Naive thymus-derived CD8-positive, alpha-beta T cell (primary cell): ENCODE measurements at regions not wholly inside any gene's neighbourhood (a gene's known extent, or its start where the extent isn't known, plus 50 kb on each side); places are given as distances from the start of the nearest gene placed in this dataset.

Source experiments
- ATAC-seq, 2 donors: fragments of 150-1000 bp; cut with Tn5 transposase in 1 of 2; sonication (Bioruptor Pico), chemical (Tn5 transposase) in 1 of 2; 1 replicate in 1 of 2; 2 replicates in 1 of 2; pipeline ENCODE4 v1.10.0; 2021; ENCODE audit warnings: mild to moderate bottlenecking in 2 of 2, moderate library complexity in 2 of 2
- POLR2A ChIA-PET: fragments of 350-600 bp; sonication (Branson Sonifier 250); formaldehyde crosslinking; loops from one replicate; lab custom pipeline; 2021; ENCODE audit warnings: antibody characterized with exemption; lab: Charles Lee
- DNase-seq, 10 donors: peaks; one replicate each; pipeline versions ENCODE4 v3.0.0 to v3.0.0-alpha.2; 2020 to 2022
- H3K27ac Mint-ChIP-seq, 10 donors: one replicate each; pipeline ENCODE4 v1.8.0; 2020 to 2022; ENCODE audit warnings: mild to moderate bottlenecking in 10 of 10, mixed read lengths in 10 of 10, moderate library complexity in 4 of 10, inconsistent platforms in 1 of 10
- H3K27me3 Mint-ChIP-seq, 5 donors: one replicate each; pipeline ENCODE4 v1.8.0; 2021 to 2022; ENCODE audit warnings: mixed read lengths in 5 of 5
- H3K36me3 Mint-ChIP-seq, 3 donors: one replicate each; pipeline ENCODE4 v1.8.0; 2020 to 2022; ENCODE audit warnings: mixed read lengths in 3 of 3, mild to moderate bottlenecking in 2 of 3, inconsistent platforms in 1 of 3
- H3K4me1 Mint-ChIP-seq, 4 donors: one replicate each; pipeline ENCODE4 v1.8.0; 2021 to 2022; ENCODE audit warnings: mixed read lengths in 4 of 4
- H3K4me3 Mint-ChIP-seq, 10 donors: one replicate each; pipeline ENCODE4 v1.8.0; 2020 to 2022; ENCODE audit warnings: mild to moderate bottlenecking in 10 of 10, mixed read lengths in 10 of 10, moderate library complexity in 6 of 10, inconsistent platforms in 1 of 10
- H3K9me3 Mint-ChIP-seq, 9 donors: one replicate each; pipeline ENCODE4 v1.8.0; 2020 to 2022; ENCODE audit warnings: mixed read lengths in 9 of 9, mild to moderate bottlenecking in 3 of 9, inconsistent platforms in 1 of 9, moderate library complexity in 1 of 9

GRCh38 chr4:171759274-171759673 is 53.9 kb upstream of the GALNTL6 start:
- Mint-ChIP-seq H3K9me3 (peaks cover 3 to 24% (median 8%) of the 10 kb centered on the region in 9 donors), H3K4me3 (no peak overlapping the region), H3K36me3 (no peaks in the 10 kb centered on the region), H3K4me1 (no peaks in the 10 kb centered on the region), H3K27me3 (no peaks in the 10 kb centered on the region), H3K27ac (no peak overlapping the region)
- DNase-seq (no peak), ATAC-seq (no peak)
- POLR2A ChIA-PET = no interaction called here

- Mint-ChIP-seq H3K4me1 (no peaks in the 10 kb centered on the region), H3K27ac (no peak overlapping the region), H3K9me3 (peaks cover 0 to 12% (median 4%) of the 10 kb centered on the region in 9 donors), H3K36me3 (no peaks in the 10 kb centered on the region), H3K4me3 (no peak overlapping the region), H3K27me3 (no peaks in the 10 kb centered on the region)
- POLR2A ChIA-PET = no interaction called here
- DNase-seq (no peak), ATAC-seq (no peak)
Measured at GRCh38 chr4:171751538-171751937, 61.7 kb upstream of the GALNTL6 start.

DNA sequence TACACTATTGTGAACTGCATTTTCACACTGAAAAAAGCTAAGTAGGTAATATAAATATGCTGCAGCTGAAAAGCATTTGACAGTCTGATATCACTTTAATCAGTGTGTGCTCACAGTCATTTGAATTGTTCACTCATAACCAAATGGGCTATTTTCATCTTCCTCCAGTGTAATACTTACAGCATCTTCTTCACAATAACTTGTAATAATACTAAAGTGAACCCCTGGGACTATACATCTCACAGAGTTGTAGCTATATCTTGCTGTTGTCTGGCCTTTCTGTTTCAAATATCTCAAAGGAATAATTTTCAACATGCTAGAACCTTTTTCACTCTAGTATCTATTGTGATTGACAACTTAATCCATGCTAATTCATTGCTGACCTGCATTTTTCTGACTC is 66.8 kb upstream of the GALNTL6 start:
- Mint-ChIP-seq H3K27me3 (no peaks in the 10 kb centered on the region), H3K36me3 (no peaks in the 10 kb centered on the region), H3K4me3 (no peak overlapping the region), H3K9me3 (peaks cover 0 to 11% (median 4%) of the 10 kb centered on the region in 9 donors), H3K4me1 (no peaks in the 10 kb centered on the region), H3K27ac (no peak overlapping the region)
- DNase-seq (no peak), ATAC-seq (no peak)
- POLR2A ChIA-PET = no interaction called here

- H3K4me3 Mint-ChIP-seq = no peak overlapping the region
- POLR2A ChIA-PET = no interaction called here
- H3K27ac Mint-ChIP-seq = no peak overlapping the region
- H3K9me3 Mint-ChIP-seq = peaks cover 0 to 19% (median 2%) of the 10 kb centered on the region in 9 donors
- no peaks in the 10 kb centered on the region for H3K36me3 Mint-ChIP-seq
- ATAC-seq (no peak), DNase-seq (no peak)
- no peaks in the 10 kb centered on the region for H3K27me3 Mint-ChIP-seq
- no peaks in the 10 kb centered on the region for H3K4me1 Mint-ChIP-seq
Measured at GRCh38 chr4:171742436-171742835, 70.8 kb upstream of the GALNTL6 start.

DNA sequence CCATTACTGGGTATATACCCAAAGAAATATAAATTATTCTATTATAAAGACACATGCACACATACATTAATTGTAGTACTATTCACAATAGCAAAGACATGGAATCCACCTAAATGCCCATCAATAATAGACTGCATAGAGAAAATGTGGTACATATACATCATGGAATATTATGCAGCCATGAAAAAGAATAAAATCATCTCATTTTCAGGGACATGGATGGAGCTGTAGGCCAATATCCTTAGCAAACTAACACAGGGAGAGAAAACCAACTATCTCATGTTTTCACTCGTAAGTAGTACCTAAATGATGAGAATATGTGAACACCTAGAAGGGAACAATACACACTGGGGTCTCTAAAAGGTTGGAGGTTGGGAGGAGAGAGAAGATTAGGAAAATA is 86.0 kb upstream of the GALNTL6 start:
- H3K27ac Mint-ChIP-seq = no peak overlapping the region
- H3K36me3 Mint-ChIP-seq = peaks cover 0 to 15% (median 0%) of the 10 kb centered on the region in 3 donors

GRCh38 chr4:171721937-171722336 is 91.3 kb upstream of the GALNTL6 start:
- ATAC-seq (no peak), DNase-seq (no peak)
- Mint-ChIP-seq H3K36me3 (peaks cover 0 to 3% (median 0%) of the 10 kb centered on the region in 3 donors), H3K4me1 (no peaks in the 10 kb centered on the region), H3K4me3 (no peak overlapping the region), H3K27me3 (peaks cover 0 to 2% (median 0%) of the 10 kb centered on the region in 5 donors), H3K9me3 (peaks cover 5 to 39% (median 12%) of the 10 kb centered on the region in 9 donors), H3K27ac (no peak overlapping the region)
- POLR2A ChIA-PET = no interaction called here

More for the DNA sequence above, 86.0 kb upstream of the GALNTL6 start:
- no peak for DNase-seq
- ATAC-seq = no peak
- peaks cover 10 to 49% (median 24%) of the 10 kb centered on the region in 9 donors for H3K9me3 Mint-ChIP-seq
- no peaks in the 10 kb centered on the region for H3K4me1 Mint-ChIP-seq
- POLR2A ChIA-PET = no interaction called here
- no peaks in the 10 kb centered on the region for H3K27me3 Mint-ChIP-seq
- no peak overlapping the region for H3K4me3 Mint-ChIP-seq

GRCh38 chr4:171719691-171720090 is 93.5 kb upstream of the GALNTL6 start:
- H3K4me3 Mint-ChIP-seq = no peak overlapping the region
- POLR2A ChIA-PET = no interaction called here
- no peak overlapping the region for H3K27ac Mint-ChIP-seq
- ATAC-seq (no peak), DNase-seq (no peak)
- no peaks in the 10 kb centered on the region for H3K4me1 Mint-ChIP-seq
- H3K9me3 Mint-ChIP-seq = peaks cover 6 to 37% (median 11%) of the 10 kb centered on the region in 9 donors
- no peaks in the 10 kb centered on the region for H3K36me3 Mint-ChIP-seq
- peaks cover 0 to 2% (median 0%) of the 10 kb centered on the region in 5 donors for H3K27me3 Mint-ChIP-seq

DNA sequence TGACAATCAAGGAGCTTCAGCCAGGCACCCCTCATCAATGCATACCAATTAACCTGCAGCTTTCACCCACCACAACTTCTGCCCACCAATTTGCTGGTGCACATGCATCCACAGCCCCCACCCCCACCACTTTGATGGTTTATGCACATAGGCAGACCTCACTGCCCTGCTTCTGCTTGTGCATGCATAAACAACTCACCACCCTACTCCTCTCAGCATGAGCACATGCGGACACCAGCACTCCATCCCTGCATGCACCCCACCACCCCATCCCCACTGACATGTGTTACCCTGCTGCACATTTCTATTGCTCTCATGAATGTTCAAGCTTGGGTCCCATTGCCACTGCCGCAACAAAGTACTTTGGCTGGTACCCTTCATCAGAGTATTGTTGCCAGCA is 94.5 kb upstream of the GALNTL6 start:
- Mint-ChIP-seq H3K4me3 (no peak overlapping the region), H3K27me3 (peaks cover 0 to 2% (median 0%) of the 10 kb centered on the region in 5 donors), H3K4me1 (no peaks in the 10 kb centered on the region), H3K27ac (no peak overlapping the region), H3K9me3 (peaks cover 4 to 30% (median 11%) of the 10 kb centered on the region in 9 donors), H3K36me3 (no peaks in the 10 kb centered on the region)
- DNase-seq (no peak), ATAC-seq (no peak)
- POLR2A ChIA-PET = no interaction called here

- Mint-ChIP-seq H3K9me3 (peaks cover 4 to 24% (median 7%) of the 10 kb centered on the region in 9 donors), H3K27me3 (peaks cover 0 to 2% (median 0%) of the 10 kb centered on the region in 5 donors), H3K4me1 (no peaks in the 10 kb centered on the region), H3K4me3 (no peak overlapping the region), H3K36me3 (no peaks in the 10 kb centered on the region), H3K27ac (no peak overlapping the region)
- no peak for DNase-seq
- no peak for ATAC-seq
- POLR2A ChIA-PET = no interaction called here
Measured at GRCh38 chr4:171718069-171718468, 95.1 kb upstream of the GALNTL6 start.

GRCh38 chr4:171717231-171717741 is 95.9 kb upstream of the GALNTL6 start:
- DNase-seq (no peak), ATAC-seq (no peak)
- peaks cover 2 to 16% (median 6%) of the 10 kb centered on the region in 9 donors for H3K9me3 Mint-ChIP-seq
- POLR2A ChIA-PET = no interaction called here
- H3K4me1 Mint-ChIP-seq = no peaks in the 10 kb centered on the region
- peaks cover 0 to 2% (median 0%) of the 10 kb centered on the region in 5 donors for H3K27me3 Mint-ChIP-seq
- no peaks in the 10 kb centered on the region for H3K36me3 Mint-ChIP-seq
- no peak overlapping the region for H3K27ac Mint-ChIP-seq
- no peak overlapping the region for H3K4me3 Mint-ChIP-seq

DNA sequence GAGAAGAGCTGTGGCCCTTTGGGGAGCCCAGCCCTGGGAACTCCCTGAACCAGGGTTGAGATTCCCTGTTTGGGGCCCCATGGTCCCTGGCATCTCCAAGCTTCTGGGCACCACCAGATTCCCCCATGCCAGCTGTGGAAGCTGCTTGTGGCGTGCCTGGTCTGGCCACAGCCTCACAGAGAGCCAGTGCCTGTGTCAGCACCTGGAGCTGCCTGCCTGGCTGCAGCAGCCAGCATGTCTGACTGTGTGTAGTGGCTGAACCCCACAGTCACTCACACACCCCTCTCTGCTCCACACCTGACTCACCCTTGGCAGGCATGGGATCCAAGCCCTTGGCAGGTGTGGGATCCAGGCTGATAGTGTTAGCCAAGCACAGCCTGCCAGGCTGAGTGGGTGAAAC is 97.2 kb upstream of the GALNTL6 start:
- ATAC-seq = no peak
- H3K27ac Mint-ChIP-seq = no peak overlapping the region
- H3K36me3 Mint-ChIP-seq = no peaks in the 10 kb centered on the region
- peaks cover 0 to 2% (median 0%) of the 10 kb centered on the region in 5 donors for H3K27me3 Mint-ChIP-seq
- no peaks in the 10 kb centered on the region for H3K4me1 Mint-ChIP-seq
- POLR2A ChIA-PET = no interaction called here
- no peak overlapping the region for H3K4me3 Mint-ChIP-seq
- H3K9me3 Mint-ChIP-seq = peaks cover 0 to 8% (median 4%) of the 10 kb centered on the region in 9 donors
- DNase-seq = no peak

- Mint-ChIP-seq H3K36me3 (no peaks in the 10 kb centered on the region), H3K4me1 (no peaks in the 10 kb centered on the region), H3K4me3 (no peak overlapping the region), H3K9me3 (peaks cover 0 to 8% (median 3%) of the 10 kb centered on the region in 9 donors), H3K27ac (no peak overlapping the region), H3K27me3 (peaks cover 0 to 2% (median 0%) of the 10 kb centered on the region in 5 donors)
- DNase-seq = no peak
- POLR2A ChIA-PET = no interaction called here
- no peak for ATAC-seq
Measured at GRCh38 chr4:171714791-171715454, 98.3 kb upstream of the GALNTL6 start.

- H3K4me3 Mint-ChIP-seq = no peak overlapping the region
- DNase-seq (no peak), ATAC-seq (no peak)
- no peak overlapping the region for H3K27ac Mint-ChIP-seq
- peaks cover 0 to 4% (median 2%) of the 10 kb centered on the region in 9 donors for H3K9me3 Mint-ChIP-seq
- no peaks in the 10 kb centered on the region for H3K36me3 Mint-ChIP-seq
- POLR2A ChIA-PET = no interaction called here
- no peaks in the 10 kb centered on the region for H3K4me1 Mint-ChIP-seq
- H3K27me3 Mint-ChIP-seq = peaks cover 0 to 1% (median 0%) of the 10 kb centered on the region in 5 donors
Measured at GRCh38 chr4:171710743-171711142, 102.5 kb upstream of the GALNTL6 start.
